Activated B cell treated with CpG ODN at 0.5 μM for 24 hours (primary cell): ENCODE measurements at regions not wholly inside any gene's neighbourhood (a gene's known extent, or its start where the extent isn't known, plus 50 kb on each side); places are given as distances from the start of the nearest gene placed in this dataset.

ENCODE experiments used
- ATAC-seq: fragments of 200-7000 bp; cut with Tn5 transposase; one replicate; pipeline ENCODE4 v1.10.0; 2021; ENCODE audit warnings: low read depth, mild to moderate bottlenecking, moderate library complexity
- CTCF ChIA-PET: fragments of 350-600 bp; sonication (Branson Sonifier 250); formaldehyde crosslinking; loops from one replicate; lab custom pipeline; 2021; ENCODE audit warnings: antibody characterized with exemption; lab: Charles Lee
- POLR2A ChIA-PET: fragments of 350-600 bp; sonication (Branson Sonifier 250); formaldehyde crosslinking; loops from one replicate; lab custom pipeline; 2021; ENCODE audit warnings: antibody characterized with exemption; lab: Charles Lee
- DNase-seq: peaks from one replicate; pipeline ENCODE4 v3.0.0; 2022
- H3K27ac Mint-ChIP-seq: one replicate; pipeline ENCODE4 v1.8.0; 2020; ENCODE audit warnings: mixed read lengths
- H3K27me3 Mint-ChIP-seq: one replicate; pipeline ENCODE4 v1.8.0; 2021; ENCODE audit warnings: mixed read lengths
- H3K36me3 Mint-ChIP-seq: one replicate; pipeline ENCODE4 v1.8.0; 2021; ENCODE audit warnings: low read depth, mixed read lengths
- H3K4me1 Mint-ChIP-seq: one replicate; pipeline ENCODE4 v1.8.0; 2021; ENCODE audit warnings: mixed read lengths
- H3K4me3 Mint-ChIP-seq: one replicate; pipeline ENCODE4 v1.8.0; 2020; ENCODE audit warnings: mild to moderate bottlenecking, mixed read lengths
- H3K9me3 Mint-ChIP-seq: one replicate; pipeline ENCODE4 v1.8.0; 2020; ENCODE audit warnings: mixed read lengths
- intact Hi-C: fragments of 100-400 bp; cut with micrococcal nuclease; formaldehyde crosslinking; loops from one replicate; pipeline ENCODE4 v1.15.1; 2024
- TF ChIP-seq, protein P1 (sequence below): fragments of 200-600 bp; IDR thresholded peaks from one replicate; pipeline ENCODE4 v1.8.0; 2022; ENCODE audit warnings: antibody characterized with exemption, mild to moderate bottlenecking

DNA sequence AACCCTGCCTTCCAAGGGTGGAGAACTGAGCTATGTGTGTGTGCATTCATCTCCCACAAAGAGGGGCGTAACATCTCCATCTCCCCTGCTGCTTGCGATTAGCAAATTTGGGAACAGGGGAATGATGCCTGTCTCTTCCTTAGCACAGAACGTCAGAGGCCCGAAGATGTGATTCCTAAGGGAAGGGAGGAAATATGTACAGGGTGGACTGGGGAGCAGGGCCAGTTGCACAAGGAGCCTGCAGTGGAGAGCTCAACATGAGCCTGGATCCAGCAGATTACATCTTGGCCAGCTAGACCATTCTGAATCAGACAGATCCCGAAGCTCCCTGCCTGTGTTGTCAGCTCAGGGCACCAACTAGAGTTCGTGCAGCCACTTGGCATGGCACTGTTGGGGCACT lies 118.1 kb downstream of the NGF start:
- POLR2A ChIA-PET = interaction anchor here (0.6 kb wide), 1 partner anchor 338 kb away, joined by 4 read pairs; no protein-coding TSS in a partner anchor
- intact Hi-C loops = no loop called here
- Mint-ChIP-seq H3K9me3 (no peaks in the 10 kb centered on the region), H3K36me3 (no peaks in the 10 kb centered on the region), H3K4me1 (no peaks in the 10 kb centered on the region), H3K27ac (no peak overlapping the region), H3K4me3 (no peak overlapping the region), H3K27me3 (peaks cover 2% of the 10 kb centered on the region)
- CTCF ChIA-PET = no interaction called here
- no peak for ATAC-seq
- TF ChIP-seq, protein P1, sequence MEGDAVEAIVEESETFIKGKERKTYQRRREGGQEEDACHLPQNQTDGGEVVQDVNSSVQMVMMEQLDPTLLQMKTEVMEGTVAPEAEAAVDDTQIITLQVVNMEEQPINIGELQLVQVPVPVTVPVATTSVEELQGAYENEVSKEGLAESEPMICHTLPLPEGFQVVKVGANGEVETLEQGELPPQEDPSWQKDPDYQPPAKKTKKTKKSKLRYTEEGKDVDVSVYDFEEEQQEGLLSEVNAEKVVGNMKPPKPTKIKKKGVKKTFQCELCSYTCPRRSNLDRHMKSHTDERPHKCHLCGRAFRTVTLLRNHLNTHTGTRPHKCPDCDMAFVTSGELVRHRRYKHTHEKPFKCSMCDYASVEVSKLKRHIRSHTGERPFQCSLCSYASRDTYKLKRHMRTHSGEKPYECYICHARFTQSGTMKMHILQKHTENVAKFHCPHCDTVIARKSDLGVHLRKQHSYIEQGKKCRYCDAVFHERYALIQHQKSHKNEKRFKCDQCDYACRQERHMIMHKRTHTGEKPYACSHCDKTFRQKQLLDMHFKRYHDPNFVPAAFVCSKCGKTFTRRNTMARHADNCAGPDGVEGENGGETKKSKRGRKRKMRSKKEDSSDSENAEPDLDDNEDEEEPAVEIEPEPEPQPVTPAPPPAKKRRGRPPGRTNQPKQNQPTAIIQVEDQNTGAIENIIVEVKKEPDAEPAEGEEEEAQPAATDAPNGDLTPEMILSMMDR = no peak
- DNase-seq = no peak

DNA sequence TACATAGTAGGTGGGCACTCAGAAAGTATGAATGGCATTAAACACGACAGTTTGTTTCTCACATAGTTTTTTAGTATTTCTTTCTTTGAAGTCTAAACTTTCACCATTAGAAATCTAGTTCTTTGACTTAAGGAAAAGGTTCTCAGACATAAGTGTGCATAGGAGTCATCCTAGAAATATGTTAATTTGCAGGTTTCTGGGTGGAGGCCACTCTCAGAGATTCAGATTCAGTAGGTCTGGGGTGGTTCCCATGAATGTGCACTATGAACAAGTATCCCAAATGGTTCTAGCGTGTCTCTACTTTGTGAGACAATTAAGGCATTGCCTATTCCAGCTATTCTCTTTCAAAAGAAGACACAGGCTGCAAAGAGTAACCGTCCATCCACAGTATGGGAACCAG lies 119.3 kb downstream of the NGF start:
- ChIA-PET CTCF (no interaction called here), POLR2A (no interaction called here)
- DNase-seq = no peak
- H3K27me3 Mint-ChIP-seq = peaks cover 2% of the 10 kb centered on the region
- H3K4me1 Mint-ChIP-seq = no peaks in the 10 kb centered on the region
- intact Hi-C loops = no loop called here
- no peak for ATAC-seq
- H3K36me3 Mint-ChIP-seq = no peaks in the 10 kb centered on the region
- no peak overlapping the region for H3K4me3 Mint-ChIP-seq
- H3K27ac Mint-ChIP-seq = no peak overlapping the region
- H3K9me3 Mint-ChIP-seq = no peaks in the 10 kb centered on the region
- TF ChIP-seq, protein P1 = no peak

DNA sequence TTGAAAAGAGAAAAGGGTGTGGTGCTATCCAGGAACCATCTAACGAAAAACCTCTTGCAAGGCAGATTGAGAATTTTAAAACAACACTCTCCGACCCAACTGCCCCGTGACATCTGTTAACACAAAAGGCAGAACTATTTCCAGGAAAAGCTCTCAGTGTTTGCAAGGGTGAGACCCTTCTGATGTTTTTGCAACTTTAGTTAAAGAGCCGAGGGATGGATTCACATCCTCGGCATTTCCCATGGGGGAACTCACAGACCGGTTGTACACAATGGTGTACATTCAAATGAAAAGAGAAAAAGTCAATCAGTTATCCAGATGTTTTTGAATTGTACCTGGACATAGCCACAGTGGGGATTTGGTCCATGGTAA lies 120.0 kb downstream of the NGF start:
- no peaks in the 10 kb centered on the region for H3K4me1 Mint-ChIP-seq
- ChIA-PET CTCF (no interaction called here), POLR2A (no interaction called here)
- H3K4me3 Mint-ChIP-seq = no peak overlapping the region
- no peak for ATAC-seq
- no peak overlapping the region for H3K27ac Mint-ChIP-seq
- TF ChIP-seq, protein P1 = no peak
- no peaks in the 10 kb centered on the region for H3K36me3 Mint-ChIP-seq
- H3K9me3 Mint-ChIP-seq = no peaks in the 10 kb centered on the region
- DNase-seq = no peak
- peaks cover 2% of the 10 kb centered on the region for H3K27me3 Mint-ChIP-seq
- intact Hi-C loops = no loop called here

DNA sequence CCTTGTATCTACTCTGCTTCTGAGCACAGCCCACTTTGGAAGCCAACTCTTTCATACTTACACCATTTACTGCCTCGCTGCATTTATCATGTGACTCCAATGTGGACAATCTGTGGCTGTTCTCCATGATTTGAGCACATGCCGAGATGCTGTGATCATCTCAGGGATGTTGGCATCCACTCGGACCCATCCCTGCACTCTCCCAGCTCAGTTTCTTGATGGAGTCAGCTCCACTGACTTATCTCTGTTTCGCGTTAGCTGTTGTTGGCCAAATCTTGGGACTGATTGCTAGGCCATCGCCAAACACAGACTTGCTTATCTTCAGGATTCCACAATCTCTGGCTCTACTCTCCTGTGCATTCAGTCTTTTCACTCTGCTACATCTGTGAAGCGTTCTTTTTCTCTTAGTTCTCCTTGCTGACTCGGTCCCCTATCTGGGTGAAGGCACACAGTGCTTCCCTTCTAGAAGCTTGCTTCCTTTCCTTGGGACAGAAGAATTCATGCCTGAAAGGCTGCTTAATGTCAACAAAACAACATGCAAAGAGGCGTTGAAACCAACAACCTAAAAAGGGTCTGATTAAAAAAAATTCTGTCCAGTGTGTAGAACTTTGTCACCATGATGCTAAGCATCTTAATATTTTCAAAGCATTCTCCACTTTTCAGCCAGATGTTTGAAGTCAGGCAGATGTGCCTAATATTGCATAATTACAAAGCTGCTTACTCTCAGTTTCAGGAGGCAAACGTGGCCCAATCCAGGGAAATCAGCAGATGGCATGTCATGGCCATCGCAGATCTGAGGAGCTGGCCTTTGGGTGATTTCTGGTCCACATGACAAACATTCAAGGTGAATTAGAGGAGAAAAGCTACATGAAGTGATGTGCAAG lies 120.7 kb downstream of the NGF start:
- H3K4me3 Mint-ChIP-seq = no peak overlapping the region
- intact Hi-C loops = no loop called here
- H3K36me3 Mint-ChIP-seq = no peaks in the 10 kb centered on the region
- POLR2A ChIA-PET = no interaction called here
- peaks cover 2% of the 10 kb centered on the region for H3K27me3 Mint-ChIP-seq
- DNase-seq = no peak
- TF ChIP-seq, protein P1 = no peak
- CTCF ChIA-PET = no interaction called here
- no peak overlapping the region for H3K27ac Mint-ChIP-seq
- no peaks in the 10 kb centered on the region for H3K4me1 Mint-ChIP-seq
- no peaks in the 10 kb centered on the region for H3K9me3 Mint-ChIP-seq
- ATAC-seq = no peak

DNA sequence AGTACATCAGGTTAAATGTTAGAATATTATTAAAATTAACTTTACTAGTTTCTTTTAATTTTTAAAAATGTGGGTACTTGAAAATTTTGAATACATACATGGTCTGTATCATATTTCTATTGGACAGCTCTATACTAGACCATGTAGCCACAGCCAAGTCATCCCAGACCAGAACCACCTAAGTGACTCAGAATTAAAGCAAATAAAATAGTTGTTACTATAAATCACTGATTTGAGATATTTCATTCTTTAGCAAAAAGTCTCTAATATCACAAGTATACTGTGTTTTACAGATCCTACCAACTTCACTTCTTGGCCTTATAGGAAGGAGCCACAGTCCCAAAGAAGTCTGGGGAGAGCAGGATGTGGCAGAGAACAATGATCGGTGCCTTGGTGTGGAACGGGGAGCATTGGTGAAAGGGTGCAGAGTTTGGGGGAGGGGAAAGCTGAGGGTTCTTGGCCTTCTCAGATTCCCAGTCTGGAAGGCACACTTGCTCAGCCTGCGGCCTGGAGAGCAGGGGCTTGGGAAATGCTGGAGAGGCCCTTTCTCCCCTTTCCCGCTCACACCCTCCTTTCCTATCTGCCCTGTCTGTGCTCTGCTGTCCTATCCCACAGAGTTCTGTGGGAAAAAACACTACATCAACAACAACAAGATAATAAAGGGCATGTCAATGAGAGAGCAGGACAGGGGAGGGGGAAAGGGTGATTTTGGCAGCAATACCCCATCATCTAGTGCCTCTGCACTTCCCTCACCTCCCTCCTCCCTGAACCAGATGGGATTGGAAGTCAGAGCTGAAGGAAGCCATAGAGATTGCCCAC lies 122.1 kb downstream of the NGF start:
- CTCF ChIA-PET = no interaction called here
- ATAC-seq = no peak
- POLR2A ChIA-PET = no interaction called here
- no peak overlapping the region for H3K27ac Mint-ChIP-seq
- H3K27me3 Mint-ChIP-seq = peaks cover 2% of the 10 kb centered on the region
- TF ChIP-seq, protein P1 = no peak
- no peaks in the 10 kb centered on the region for H3K4me1 Mint-ChIP-seq
- H3K9me3 Mint-ChIP-seq = no peaks in the 10 kb centered on the region
- H3K4me3 Mint-ChIP-seq = no peak overlapping the region
- no peaks in the 10 kb centered on the region for H3K36me3 Mint-ChIP-seq
- DNase-seq = no peak
- intact Hi-C loops = no loop called here
